Caco-2 (cell line): ENCODE measurements at regions not wholly inside any gene's neighbourhood (a gene's known extent, or its start where the extent isn't known, plus 50 kb on each side); places are given as distances from the start of the nearest gene placed in this dataset.

Source experiments
- BruUV-seq: library from RNA; stranded (reverse); fragments of 400-500 nt; replicated peaks from 2 replicates; lab custom pipeline; 2021; lab: Mats Ljungman, UMichigan
- CTCF ChIA-PET: fragments of 300-600 bp; sonication (Branson Sonifier 250); formaldehyde crosslinking; loops from one replicate; lab custom pipeline; 2022; ENCODE audit warnings: antibody characterized with exemption; lab: Charles Lee
- POLR2A ChIA-PET: fragments of 300-600 bp; sonication (Branson Sonifier 250); formaldehyde crosslinking; loops from one replicate; lab custom pipeline; 2022; ENCODE audit warnings: antibody characterized with exemption; lab: Charles Lee
- DNase-seq, 2 experiments: peaks; one replicate each; pipeline versions ENCODE4 v3.0.0 to v3.0.0-alpha.2; 2020 to 2022
- H3K27me3 ChIP-seq: replicated peaks from 2 replicates; pipeline ENCODE4 v1.6.0; 2011; ENCODE audit warnings: low read length; ENCODE audit not compliant: control insufficient read depth, insufficient read depth
- H3K36me3 ChIP-seq: 2 replicates; pipeline ENCODE4 v1.5.1; 2011; ENCODE audit warnings: low read length; ENCODE audit not compliant: control insufficient read depth, insufficient read depth
- H3K4me1 ChIP-seq: fragments of 250-450 bp; sonication (Bioruptor Pico); 2 replicates; pipeline ENCODE4 v1.5.1; 2020; ENCODE audit warnings: mild to moderate bottlenecking
- H3K4me3 ChIP-seq: 2 replicates; pipeline ENCODE4 v1.5.1; 2011; ENCODE audit warnings: low read depth, mild to moderate bottlenecking, control low read depth, low read length
- H3K9me3 ChIP-seq: fragments of 250-450 bp; sonication (Bioruptor Pico); 2 replicates; pipeline ENCODE4 v1.5.1; 2020; ENCODE audit warnings: mild to moderate bottlenecking, moderate library complexity
- H3K27ac Mint-ChIP-seq: one replicate; pipeline ENCODE4 v1.8.0; 2022; ENCODE audit warnings: mixed read lengths; ENCODE audit not compliant: unreplicated experiment
- H3K27me3 Mint-ChIP-seq: one replicate; pipeline ENCODE4 v1.8.0; 2022; ENCODE audit warnings: mixed read lengths; ENCODE audit not compliant: insufficient read depth, unreplicated experiment
- H3K36me3 Mint-ChIP-seq: one replicate; pipeline ENCODE4 v1.8.0; 2022; ENCODE audit warnings: mild to moderate bottlenecking, mixed read lengths; ENCODE audit not compliant: insufficient read depth, unreplicated experiment
- H3K4me1 Mint-ChIP-seq: one replicate; pipeline ENCODE4 v1.8.0; 2022; ENCODE audit warnings: low read depth, mixed read lengths; ENCODE audit not compliant: unreplicated experiment
- H3K4me3 Mint-ChIP-seq: one replicate; pipeline ENCODE4 v1.8.0; 2022; ENCODE audit warnings: mild to moderate bottlenecking, moderate library complexity, mixed read lengths; ENCODE audit not compliant: unreplicated experiment
- H3K9me3 Mint-ChIP-seq: one replicate; pipeline ENCODE4 v1.8.0; 2022; ENCODE audit warnings: mixed read lengths; ENCODE audit not compliant: unreplicated experiment
- intact Hi-C: fragments of 100-400 bp; cut with micrococcal nuclease; formaldehyde crosslinking; loops from one replicate; pipeline ENCODE4 v1.10.0; 2022; ENCODE audit not compliant: unreplicated experiment
- TF ChIP-seq, protein P1 (sequence below), 2 experiments: fragments of 200-600 bp in 1 of 2; IDR thresholded peaks; 1 replicate in 1 of 2; 2 replicates in 1 of 2; pipeline versions ENCODE4 v1.5.1 to v1.8.0; 2011 to 2022; ENCODE audit warnings: antibody characterized with exemption in 1 of 2, control low read depth in 1 of 2, inconsistent platforms in 1 of 2, low read depth in 1 of 2, low read length in 1 of 2, mild to moderate bottlenecking in 1 of 2, moderate library complexity in 1 of 2; ENCODE audit not compliant: insufficient read depth in 1 of 2, severe bottlenecking in 1 of 2, unreplicated experiment in 1 of 2

DNA sequence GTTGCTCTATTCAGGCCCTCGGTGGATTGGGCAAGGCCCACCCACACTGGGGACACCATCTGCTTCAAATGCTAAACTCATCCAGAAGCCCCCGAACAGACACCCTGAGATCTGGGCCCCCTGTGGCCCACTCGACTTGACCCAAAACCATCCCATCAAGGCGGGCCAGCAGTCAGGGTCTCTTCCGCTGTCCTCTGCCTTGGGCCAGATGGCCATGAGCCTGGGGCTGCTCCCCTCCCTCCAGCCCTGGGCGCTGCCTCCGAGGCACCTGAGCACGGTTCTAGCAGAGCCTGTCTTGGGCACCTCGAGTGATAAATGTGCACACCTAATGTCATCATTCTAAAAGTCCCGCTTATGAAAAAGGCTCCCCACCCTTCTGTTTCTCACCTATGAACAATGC, 449.4 kb downstream of the TCERG1L start:
- no TSS peak for BruUV-seq
- no peak for DNase-seq
- no peaks in the 10 kb centered on the region for H3K9me3 ChIP-seq
- H3K4me1 Mint-ChIP-seq, result no peaks in the 10 kb centered on the region
- no peaks in the 10 kb centered on the region for H3K36me3 ChIP-seq
- no peak overlapping the region for H3K4me3 ChIP-seq
- H3K27me3 Mint-ChIP-seq, result no peaks in the 10 kb centered on the region
- H3K4me3 Mint-ChIP-seq, result no peak overlapping the region
- intact Hi-C loops, result no loop called here
- peaks cover 9% of the 10 kb centered on the region for H3K9me3 Mint-ChIP-seq
- no peak overlapping the region for H3K27ac Mint-ChIP-seq
- H3K4me1 ChIP-seq, result no peaks in the 10 kb centered on the region
- no peaks in the 10 kb centered on the region for H3K36me3 Mint-ChIP-seq
- no peaks in the 10 kb centered on the region for H3K27me3 ChIP-seq
- CTCF ChIA-PET, result no interaction called here
- POLR2A ChIA-PET, result no interaction called here
- TF ChIP-seq, protein P1, sequence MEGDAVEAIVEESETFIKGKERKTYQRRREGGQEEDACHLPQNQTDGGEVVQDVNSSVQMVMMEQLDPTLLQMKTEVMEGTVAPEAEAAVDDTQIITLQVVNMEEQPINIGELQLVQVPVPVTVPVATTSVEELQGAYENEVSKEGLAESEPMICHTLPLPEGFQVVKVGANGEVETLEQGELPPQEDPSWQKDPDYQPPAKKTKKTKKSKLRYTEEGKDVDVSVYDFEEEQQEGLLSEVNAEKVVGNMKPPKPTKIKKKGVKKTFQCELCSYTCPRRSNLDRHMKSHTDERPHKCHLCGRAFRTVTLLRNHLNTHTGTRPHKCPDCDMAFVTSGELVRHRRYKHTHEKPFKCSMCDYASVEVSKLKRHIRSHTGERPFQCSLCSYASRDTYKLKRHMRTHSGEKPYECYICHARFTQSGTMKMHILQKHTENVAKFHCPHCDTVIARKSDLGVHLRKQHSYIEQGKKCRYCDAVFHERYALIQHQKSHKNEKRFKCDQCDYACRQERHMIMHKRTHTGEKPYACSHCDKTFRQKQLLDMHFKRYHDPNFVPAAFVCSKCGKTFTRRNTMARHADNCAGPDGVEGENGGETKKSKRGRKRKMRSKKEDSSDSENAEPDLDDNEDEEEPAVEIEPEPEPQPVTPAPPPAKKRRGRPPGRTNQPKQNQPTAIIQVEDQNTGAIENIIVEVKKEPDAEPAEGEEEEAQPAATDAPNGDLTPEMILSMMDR (IDR thresholded peaks at IDR 0.05; ENCODE audit: insufficient read depth in 1 of 2, low read depth in 1 of 2, low read length in 1 of 2, severe bottlenecking in 1 of 2, unreplicated experiment in 1 of 2), result no peak

DNA sequence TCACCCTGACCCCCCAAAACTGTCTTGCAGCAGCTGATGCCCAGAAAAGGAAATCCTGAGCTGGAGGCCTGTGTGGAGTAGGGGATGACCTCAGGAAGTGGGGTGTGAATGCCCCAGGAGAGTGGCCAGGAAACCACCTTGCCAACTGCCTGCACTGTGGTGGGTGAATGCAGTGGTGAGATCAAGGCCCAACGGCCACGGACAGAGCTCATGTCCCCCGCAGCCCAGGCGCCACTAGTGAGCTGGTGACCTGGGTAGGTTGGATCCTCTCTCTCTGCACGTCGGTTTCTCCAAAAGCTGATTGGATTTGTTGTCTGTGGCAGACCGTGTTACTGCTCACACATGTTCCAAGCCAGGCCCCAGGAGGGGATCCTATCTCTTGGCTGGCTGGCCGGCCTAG, 448.9 kb downstream of the TCERG1L start:
- no peak overlapping the region for H3K4me3 ChIP-seq
- TF ChIP-seq, protein P1 (IDR thresholded peaks at IDR 0.05; ENCODE audit: insufficient read depth in 1 of 2, low read depth in 1 of 2, low read length in 1 of 2, severe bottlenecking in 1 of 2, unreplicated experiment in 1 of 2), result no peak
- peaks cover 9% of the 10 kb centered on the region for H3K9me3 Mint-ChIP-seq
- no peak for DNase-seq
- H3K36me3 Mint-ChIP-seq, result no peaks in the 10 kb centered on the region
- no peaks in the 10 kb centered on the region for H3K36me3 ChIP-seq
- no peaks in the 10 kb centered on the region for H3K27me3 ChIP-seq
- intact Hi-C loops, result no loop called here
- H3K4me1 Mint-ChIP-seq, result no peaks in the 10 kb centered on the region
- POLR2A ChIA-PET, result no interaction called here
- CTCF ChIA-PET, result no interaction called here
- H3K27me3 Mint-ChIP-seq, result no peaks in the 10 kb centered on the region
- H3K9me3 ChIP-seq, result no peaks in the 10 kb centered on the region
- H3K4me1 ChIP-seq, result no peaks in the 10 kb centered on the region
- H3K4me3 Mint-ChIP-seq, result no peak overlapping the region
- H3K27ac Mint-ChIP-seq, result no peak overlapping the region
- no TSS peak for BruUV-seq

DNA sequence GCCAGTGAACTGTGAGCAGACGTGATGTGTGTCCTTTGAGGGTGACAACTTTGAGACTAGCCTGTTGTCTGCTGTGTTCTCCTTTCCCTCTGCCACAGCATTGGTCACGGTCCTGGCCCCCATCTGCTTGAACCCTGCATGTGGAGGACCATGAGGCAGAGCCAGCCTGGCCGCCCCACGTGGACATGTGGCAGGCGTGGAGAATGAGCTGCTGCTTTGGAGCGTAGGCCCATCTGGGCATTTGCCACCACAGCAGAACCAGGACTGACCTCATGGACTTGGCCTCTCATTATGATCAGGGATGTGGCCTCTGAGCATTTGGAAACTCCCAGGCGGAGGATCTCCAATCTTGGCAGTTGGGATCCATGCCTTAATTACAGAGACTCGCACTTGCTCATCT, 448.5 kb downstream of the TCERG1L start:
- Histone ChIP-seq H3K27me3 (no peaks in the 10 kb centered on the region), H3K4me3 (no peak overlapping the region), H3K9me3 (no peaks in the 10 kb centered on the region), H3K4me1 (no peaks in the 10 kb centered on the region), H3K36me3 (no peaks in the 10 kb centered on the region)
- H3K4me3 Mint-ChIP-seq, result no peak overlapping the region
- no peaks in the 10 kb centered on the region for H3K4me1 Mint-ChIP-seq
- no peaks in the 10 kb centered on the region for H3K36me3 Mint-ChIP-seq
- H3K27me3 Mint-ChIP-seq, result no peaks in the 10 kb centered on the region
- H3K9me3 Mint-ChIP-seq, result peaks cover 9% of the 10 kb centered on the region
- no peak overlapping the region for H3K27ac Mint-ChIP-seq
- ChIA-PET POLR2A (no interaction called here), CTCF (no interaction called here)
- intact Hi-C loops, result no loop called here
- no TSS peak for BruUV-seq
- TF ChIP-seq, protein P1 (IDR thresholded peaks at IDR 0.05; ENCODE audit: insufficient read depth in 1 of 2, low read depth in 1 of 2, low read length in 1 of 2, severe bottlenecking in 1 of 2, unreplicated experiment in 1 of 2), result no peak
- no peak for DNase-seq
